HG02610 (cell line): ENCODE measurements at regions not wholly inside any gene's neighbourhood (a gene's known extent, or its start where the extent isn't known, plus 50 kb on each side); places are given as distances from the start of the nearest gene placed in this dataset.
"Not testable (repeated sequence)": the region's sequence is repeated elsewhere in the genome, so short reads cannot be mapped to it uniquely, and the experiment has no call there.

ENCODE experiments used
- ATAC-seq: cut with Tn5 transposase; IDR thresholded peaks from one replicate; pipeline ENCODE4 v1.9.1; 2021; ENCODE audit warnings: mild to moderate bottlenecking, moderate library complexity; ENCODE audit not compliant: unreplicated experiment

DNA sequence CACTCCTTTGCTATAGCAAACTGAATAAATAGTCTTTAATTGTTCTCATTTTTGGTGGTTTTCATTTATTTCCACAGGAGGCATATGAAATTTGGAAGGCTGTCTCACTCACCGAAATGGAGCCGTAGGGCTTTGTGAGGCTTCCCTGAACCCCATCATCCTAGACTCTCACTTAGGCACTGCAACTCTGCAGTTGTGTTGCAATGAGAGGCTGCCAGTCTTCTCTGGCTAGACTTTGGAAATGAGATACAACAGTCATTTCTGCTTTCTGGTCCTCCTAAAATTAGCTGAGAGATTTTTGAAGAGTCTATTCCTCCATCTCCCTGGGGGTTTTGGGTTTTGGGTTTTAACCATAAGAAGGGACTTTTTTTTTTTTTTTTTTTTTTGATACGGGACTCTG is 146.5 kb downstream of the SH3BGRL start:
- peak; percentile 40 for ATAC-seq

DNA sequence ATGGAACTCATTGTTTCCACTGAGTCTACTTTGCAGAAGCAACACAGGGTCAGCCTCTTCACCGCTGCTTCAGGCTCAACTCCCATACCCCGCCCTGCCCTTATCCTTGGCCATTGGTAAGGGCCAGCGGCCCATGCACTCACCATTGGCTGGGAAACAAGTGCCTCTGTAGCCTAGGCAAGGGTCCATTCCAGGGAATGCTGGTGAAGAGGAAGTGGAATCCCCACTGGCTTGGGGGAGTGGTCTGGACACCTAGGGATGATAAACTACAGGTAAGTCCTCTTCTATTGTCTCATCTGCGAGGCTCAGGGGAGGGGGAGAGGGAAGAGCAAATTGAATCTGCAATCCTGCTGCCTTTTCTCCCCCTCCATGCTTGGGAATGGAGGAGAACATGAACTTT is 153.1 kb downstream of the SH3BGRL start:
- ATAC-seq, result no peak

DNA sequence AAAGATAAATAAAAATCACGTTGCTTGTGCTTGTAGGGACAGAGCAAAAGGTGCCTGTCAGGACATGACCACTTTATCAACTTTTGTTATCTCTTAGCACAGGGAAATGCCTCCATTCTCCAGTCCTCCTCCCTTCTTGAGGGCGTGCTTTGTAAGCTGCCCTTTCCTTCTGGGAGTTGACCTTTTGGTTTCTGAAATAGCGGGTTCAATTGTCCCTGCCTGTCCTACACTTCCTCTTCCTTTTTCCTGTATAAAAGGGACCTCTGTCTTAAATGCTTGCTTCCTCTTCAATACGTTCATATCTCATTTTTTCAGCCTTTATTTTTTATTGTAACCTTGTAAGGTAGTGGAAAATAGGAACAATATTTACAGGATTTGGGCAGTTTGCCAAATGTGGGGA is 153.5 kb downstream of the SH3BGRL start:
- no peak for ATAC-seq

- no peak for ATAC-seq
These were observed 165.4 kb downstream of the SH3BGRL start for GRCh38 chrX:81367291-81367690.

GRCh38 chrX:81377329-81377728 is 175.4 kb downstream of the SH3BGRL start:
- no peak for ATAC-seq

GRCh38 chrX:81378560-81378959 is 176.7 kb downstream of the SH3BGRL start:
- no peak for ATAC-seq

- ATAC-seq, result peak; percentile 100
These were observed 188.3 kb downstream of the SH3BGRL start for GRCh38 chrX:81390237-81390636.

DNA sequence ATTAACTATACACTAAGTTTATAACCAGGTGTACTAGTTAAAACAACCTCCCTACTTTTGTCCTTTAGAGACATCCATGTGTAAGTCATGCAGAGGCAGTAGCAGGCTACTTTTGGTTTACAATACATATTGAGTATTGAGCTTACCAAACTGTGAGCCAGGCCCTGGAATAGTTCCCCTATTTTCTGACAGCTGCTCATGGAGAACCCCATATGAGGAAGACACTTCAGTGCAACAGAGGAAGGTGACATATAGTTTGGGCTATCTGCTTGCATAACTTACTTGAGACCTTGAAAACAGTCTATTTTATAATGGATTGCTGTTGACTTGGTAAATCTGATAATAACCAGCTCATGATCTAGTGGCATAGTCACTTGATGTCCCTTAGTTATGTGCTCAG is 190.5 kb downstream of the SH3BGRL start:
- ATAC-seq, result no peak

DNA sequence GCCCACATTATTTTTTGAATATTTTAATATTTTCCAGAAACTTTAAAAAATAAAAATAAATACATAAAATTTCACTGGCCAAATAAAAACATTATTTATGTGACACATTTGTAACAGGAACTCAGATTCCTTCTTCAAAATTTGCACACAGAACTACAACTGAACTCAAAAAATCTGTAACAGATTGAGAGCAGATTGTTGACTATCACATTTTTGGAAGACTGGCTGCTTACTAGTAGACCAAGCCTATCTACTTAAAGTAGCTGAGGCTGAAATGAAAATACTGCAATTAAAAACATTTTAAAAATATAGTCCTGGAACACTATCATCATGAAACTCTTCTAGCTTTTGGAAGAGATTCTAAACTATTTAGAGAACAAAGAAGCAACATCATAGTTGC is 203.9 kb downstream of the SH3BGRL start:
- no peak for ATAC-seq

GRCh38 chrX:81411517-81411916 is 209.6 kb downstream of the SH3BGRL start:
- ATAC-seq, result no peak

- ATAC-seq, result no peak
These were observed 210.5 kb downstream of the SH3BGRL start for GRCh38 chrX:81412428-81412827.

GRCh38 chrX:81412857-81413256 is 211.0 kb downstream of the SH3BGRL start:
- ATAC-seq, result not testable (repeated sequence)

- ATAC-seq, result no peak
These were observed 212.7 kb downstream of the SH3BGRL start for GRCh38 chrX:81414630-81415029.
